ENCODE measurements at regions not wholly inside any gene's neighbourhood (a gene's known extent, or its start where the extent isn't known, plus 50 kb on each side); places are given as distances from the start of the nearest gene placed in this dataset.

DNA sequence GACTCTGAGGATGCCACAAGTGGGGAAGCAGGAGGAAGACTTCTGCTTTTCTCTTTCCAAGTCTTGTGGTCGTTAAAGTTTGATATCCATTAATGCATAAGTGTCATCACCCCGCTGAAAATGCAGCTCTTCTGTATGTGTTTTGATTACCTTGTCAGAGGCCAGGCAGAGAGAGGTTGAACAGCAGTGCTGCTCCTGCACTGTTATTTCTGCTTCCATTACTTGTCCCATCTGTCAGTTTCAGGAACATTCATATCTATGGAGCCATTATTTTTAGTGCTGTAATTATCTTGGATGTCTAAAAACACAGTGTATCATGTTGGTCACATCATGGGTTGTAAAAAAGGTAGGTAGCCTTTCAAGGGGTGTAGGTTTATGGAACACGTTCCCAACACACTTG lies 62.0 kb upstream of the ESX1 start:
- no TSS peak for BruUV-seq (replicated peaks)
- H4K20me1 ChIP-seq (ENCODE audit: insufficient read depth, low read length), result no peaks in the 10 kb centered on the region

More for the DNA sequence above, 62.0 kb upstream of the ESX1 start:
- Histone ChIP-seq H2AK9ac (replicated peaks; ENCODE audit: low read depth, low read length, poor library complexity) (no peak overlapping the region), H3K4me1 (ENCODE audit: control insufficient read depth, insufficient read depth, low read length) (peaks cover 2% of the 10 kb centered on the region; the same call in 1 of the 2 replicates), H3K4me3 (ENCODE audit: insufficient read depth, low read depth, low read length) (no peak overlapping the region), H2AK5ac (ENCODE audit: low read depth, low read length) (no peak overlapping the region), H4K5ac (ENCODE audit: low read depth, low read length) (no peak overlapping the region), H3K9me1 (ENCODE audit: insufficient read depth, low read length) (no peaks in the 10 kb centered on the region; the same call in 1 of the 2 replicates), H3K18ac (ENCODE audit: low read depth, low read length) (no peak overlapping the region), H4K91ac (ENCODE audit: insufficient read depth, low read depth, low read length) (no peak overlapping the region), H3K9ac (ENCODE audit: low read depth, low read length) (no peak overlapping the region), H2BK5ac (ENCODE audit: low read depth, low read length, poor library complexity, severe bottlenecking) (no peak overlapping the region), H2BK15ac (ENCODE audit: low read depth, low read length) (no peak overlapping the region), H3K36me3 (ENCODE audit: control insufficient read depth, insufficient read depth, low read length) (no peaks in the 10 kb centered on the region), H3K79me1 (ENCODE audit: low read depth in 1 of 2, low read length in 2 of 2) (no peaks in the 10 kb centered on the region), H2BK20ac (ENCODE audit: low read depth, low read length) (no peak overlapping the region), H3K27ac (ENCODE audit: insufficient read depth, low read length) (no peak overlapping the region), H3K4ac (ENCODE audit: low read depth, low read length) (no peak overlapping the region), H3K56ac (ENCODE audit: extremely low read depth, insufficient read depth, low read length) (no peak overlapping the region), H2BK120ac (ENCODE audit: low read depth, low read length) (no peak overlapping the region), H3K4me2 (ENCODE audit: low read depth, low read length) (no peak overlapping the region), H4K8ac (ENCODE audit: low read depth in 2 of 2, low read length in 2 of 2) (no peak overlapping the region), H3K23ac (ENCODE audit: low read depth, low read length) (no peak overlapping the region), H2AFZ (replicated peaks; ENCODE audit: low read length, poor library complexity) (no peak overlapping the region), H3K14ac (replicated peaks; ENCODE audit: low read depth, low read length) (no peak overlapping the region), H3K9me3 (ENCODE audit: control insufficient read depth, insufficient read depth, low read length) (no peaks in the 10 kb centered on the region), H3K27me3 (ENCODE audit: control insufficient read depth, insufficient read depth, low read length) (peaks cover 3% of the 10 kb centered on the region)
- in situ Hi-C loops (cut with MboI; ENCODE audit: low sequenced_read_pairs) (no loop called here), dilution Hi-C loops (cut with HindIII; ENCODE audit: low sequenced_read_pairs, unreplicated experiment) (no loop called here), intact Hi-C loops (cut with micrococcal nuclease) (no loop called here)
- TF ChIP-seq POLR2A (IDR thresholded peaks at IDR 0.05; ENCODE audit: low read depth, low read length), result no peak
- no peak for ATAC-seq (ENCODE audit: low read depth)
- no CpG with 5 or more reads among the region's 3 CpGs for WGBS, 2 experiments (ENCODE audit: extremely low coverage in 2 of 2, insufficient read length in 1 of 2)
- ChIA-PET CTCF (no interaction called here), POLR2A (ENCODE audit: unreplicated experiment) (no interaction called here)
- no peak for DNase-seq

Data from IMR-90 (cell line).